Peyer's patch (tissue), 4 donors: ENCODE measurements at regions not wholly inside any gene's neighbourhood (a gene's known extent, or its start where the extent isn't known, plus 50 kb on each side); places are given as distances from the start of the nearest gene placed in this dataset.

Experiments used
- DNase-seq, 3 donors: peaks; one replicate each; pipeline ENCODE4 v3.0.0-alpha.2; 2017 to 2019
- H3K27ac ChIP-seq, 4 donors: fragments of 200-600 bp; sonication (generic); one replicate each; pipeline ENCODE4 v1.5.1; 2016 to 2019
- H3K27me3 ChIP-seq, 2 donors: fragments of 200-600 bp; sonication (generic); one replicate each; pipeline ENCODE4 v1.5.1; 2019
- H3K36me3 ChIP-seq, 3 donors: fragments of 200-600 bp; sonication (generic); one replicate each; pipeline ENCODE4 v1.5.1; 2016 to 2019
- H3K4me1 ChIP-seq, 4 donors: fragments of 200-600 bp; sonication (generic); one replicate each; pipeline ENCODE4 v1.5.1; 2016 to 2019
- H3K4me3 ChIP-seq, 4 donors: fragments of 200-600 bp; sonication (generic); 1 replicate in 3 of 4; 2 replicates in 1 of 4; pipeline ENCODE4 v1.5.1; 2016 to 2019; ENCODE audit warnings: mild to moderate bottlenecking in 1 of 4
- H3K9me3 ChIP-seq, 4 donors: fragments of 200-600 bp; sonication (generic); one replicate each; pipeline ENCODE4 v1.5.1; 2016 to 2019; ENCODE audit warnings: mild to moderate bottlenecking in 1 of 4
- POLR2A ChIP-seq, 2 donors: fragments of 450-650 bp; IDR thresholded peaks; one replicate each; pipeline ENCODE4 v1.5.1; 2017; ENCODE audit warnings: antibody characterized with exemption in 2 of 2, mild to moderate bottlenecking in 2 of 2, moderate library complexity in 2 of 2
- TF ChIP-seq, protein P1 (sequence below), 6 experiments: fragments of 450-650 bp in 4 of 6; fragments of 200-600 bp in 2 of 6; sonication (generic) in 1 of 6; IDR thresholded peaks; one replicate each; pipeline ENCODE4 v1.5.1; 2017 to 2019; ENCODE audit warnings: antibody characterized with exemption in 6 of 6, mild to moderate bottlenecking in 3 of 6, moderate library complexity in 1 of 6

DNA sequence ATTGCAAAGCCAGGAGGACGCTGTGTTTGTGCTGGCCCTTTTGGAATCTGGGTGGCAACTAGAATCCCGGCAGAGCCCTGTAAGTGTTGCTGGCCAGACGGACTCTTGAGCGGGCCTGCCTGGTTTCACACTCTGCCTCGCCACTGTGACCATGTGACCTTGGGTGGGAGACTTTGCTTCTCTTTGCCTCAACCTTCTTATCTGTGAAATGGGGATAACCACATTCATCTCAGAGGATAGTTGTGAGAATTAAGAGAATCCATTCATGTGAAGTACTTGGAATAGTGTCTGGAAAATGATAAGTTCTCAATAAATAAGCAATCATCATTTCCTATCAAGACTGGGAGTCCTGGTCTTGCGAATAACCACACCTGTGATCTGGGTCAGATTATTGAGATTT, 105.6 kb downstream of the LIPG start:
- H3K9me3 ChIP-seq = no peaks in the 10 kb centered on the region
- TF ChIP-seq, protein P1, sequence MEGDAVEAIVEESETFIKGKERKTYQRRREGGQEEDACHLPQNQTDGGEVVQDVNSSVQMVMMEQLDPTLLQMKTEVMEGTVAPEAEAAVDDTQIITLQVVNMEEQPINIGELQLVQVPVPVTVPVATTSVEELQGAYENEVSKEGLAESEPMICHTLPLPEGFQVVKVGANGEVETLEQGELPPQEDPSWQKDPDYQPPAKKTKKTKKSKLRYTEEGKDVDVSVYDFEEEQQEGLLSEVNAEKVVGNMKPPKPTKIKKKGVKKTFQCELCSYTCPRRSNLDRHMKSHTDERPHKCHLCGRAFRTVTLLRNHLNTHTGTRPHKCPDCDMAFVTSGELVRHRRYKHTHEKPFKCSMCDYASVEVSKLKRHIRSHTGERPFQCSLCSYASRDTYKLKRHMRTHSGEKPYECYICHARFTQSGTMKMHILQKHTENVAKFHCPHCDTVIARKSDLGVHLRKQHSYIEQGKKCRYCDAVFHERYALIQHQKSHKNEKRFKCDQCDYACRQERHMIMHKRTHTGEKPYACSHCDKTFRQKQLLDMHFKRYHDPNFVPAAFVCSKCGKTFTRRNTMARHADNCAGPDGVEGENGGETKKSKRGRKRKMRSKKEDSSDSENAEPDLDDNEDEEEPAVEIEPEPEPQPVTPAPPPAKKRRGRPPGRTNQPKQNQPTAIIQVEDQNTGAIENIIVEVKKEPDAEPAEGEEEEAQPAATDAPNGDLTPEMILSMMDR (IDR thresholded peaks at IDR 0.05) = no peak
- no peak for TF ChIP-seq POLR2A (IDR thresholded peaks at IDR 0.05)
- peaks cover 0 to 9% (median 0%) of the 10 kb centered on the region in 4 donors for H3K4me1 ChIP-seq
- H3K4me3 ChIP-seq = no peak overlapping the region
- H3K36me3 ChIP-seq = no peaks in the 10 kb centered on the region
- H3K27me3 ChIP-seq = no peaks in the 10 kb centered on the region
- DNase-seq = no peak
- H3K27ac ChIP-seq = no peak overlapping the region

DNA sequence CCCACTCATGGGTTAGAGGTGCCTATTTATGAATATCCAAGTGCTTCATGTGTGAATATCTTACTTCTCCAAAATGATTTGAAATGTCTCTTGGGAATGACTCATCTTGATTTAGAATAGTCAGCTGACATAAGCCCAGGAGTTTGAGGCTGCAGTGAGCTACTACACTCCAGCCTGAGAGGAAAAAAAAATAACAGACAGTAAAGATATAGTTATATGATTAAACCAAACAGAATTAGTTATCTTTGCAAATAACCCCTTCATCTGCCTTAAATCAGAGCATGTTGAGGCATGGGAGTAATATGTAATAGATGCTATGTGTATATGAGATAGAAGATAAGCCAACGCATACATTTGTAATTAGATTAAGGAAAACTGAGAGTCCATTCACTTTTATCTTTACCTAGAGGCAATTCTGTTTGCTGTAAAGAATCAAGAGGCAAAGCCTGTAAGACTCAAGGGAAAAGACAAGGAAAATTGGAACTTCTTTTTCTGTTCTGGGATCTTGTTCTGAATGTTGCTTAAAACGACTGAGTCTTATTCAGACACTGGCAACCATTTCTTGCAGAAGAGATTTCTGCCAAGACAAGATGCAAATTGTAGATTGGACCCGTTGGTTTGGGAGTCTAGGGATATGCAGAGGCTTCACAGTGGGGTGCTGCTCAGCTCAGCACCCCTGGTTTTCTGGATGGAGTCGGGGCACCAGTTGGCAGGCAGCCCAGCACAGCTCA, 104.4 kb downstream of the LIPG start:
- Histone ChIP-seq H3K27me3 (no peaks in the 10 kb centered on the region), H3K4me3 (no peak overlapping the region), H3K4me1 (peaks cover 0 to 9% (median 0%) of the 10 kb centered on the region in 4 donors), H3K9me3 (no peaks in the 10 kb centered on the region), H3K36me3 (no peaks in the 10 kb centered on the region), H3K27ac (no peak overlapping the region)
- no peak for DNase-seq
- no peak for TF ChIP-seq POLR2A (IDR thresholded peaks at IDR 0.05)
- TF ChIP-seq, protein P1 (IDR thresholded peaks at IDR 0.05) = no peak

DNA sequence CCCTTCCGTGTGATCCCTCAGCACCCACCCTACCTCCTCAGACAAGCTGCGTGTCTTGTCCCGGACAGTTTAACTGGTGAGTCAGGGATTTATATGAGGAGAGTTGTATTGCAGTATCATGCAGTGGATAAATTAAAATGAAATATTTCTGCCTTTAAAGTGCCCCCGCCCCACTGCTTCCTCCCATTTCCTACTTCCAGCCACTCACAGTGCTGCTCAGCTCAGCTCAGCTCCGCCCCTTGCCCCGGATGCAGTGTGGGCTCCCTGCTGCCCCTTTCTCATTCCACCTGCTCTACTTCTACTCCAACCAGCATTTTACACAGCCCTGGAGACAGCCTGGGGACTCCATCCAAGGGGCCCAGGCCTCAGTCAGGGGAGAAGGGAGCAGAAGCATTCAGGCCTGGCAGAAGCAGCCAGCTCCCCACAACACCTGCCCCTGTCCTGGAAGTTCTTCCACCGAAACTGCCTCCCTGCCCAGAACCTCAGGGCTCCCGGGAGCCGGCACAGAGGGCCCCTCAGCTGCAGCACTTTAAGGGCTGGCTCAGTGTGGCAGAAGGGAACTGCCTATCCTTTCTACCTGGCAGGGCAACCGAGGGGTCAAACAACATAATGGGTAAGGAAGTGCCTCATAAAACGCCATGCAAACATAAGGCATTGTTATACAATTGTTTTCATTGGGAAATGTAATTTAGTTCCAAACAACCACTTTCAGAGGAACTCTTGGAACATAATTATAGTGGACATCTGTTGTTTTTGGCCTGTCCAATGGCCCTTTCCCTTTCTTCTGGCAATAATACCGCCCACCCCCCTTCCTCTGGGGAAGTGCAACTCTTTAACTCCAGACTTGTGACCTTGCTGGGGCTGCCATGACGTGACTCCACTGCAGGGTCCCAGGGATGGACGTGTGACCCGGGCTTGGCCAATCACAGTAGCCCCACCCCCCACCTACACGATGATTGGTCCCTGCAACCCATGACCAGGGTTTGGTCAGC, 102.3 kb downstream of the LIPG start:
- no peak for TF ChIP-seq POLR2A (IDR thresholded peaks at IDR 0.05)
- TF ChIP-seq, protein P1 (IDR thresholded peaks at IDR 0.05) = no peak
- Histone ChIP-seq H3K36me3 (no peaks in the 10 kb centered on the region), H3K4me1 (peaks cover 0 to 9% (median 0%) of the 10 kb centered on the region in 4 donors), H3K9me3 (no peaks in the 10 kb centered on the region), H3K4me3 (no peak overlapping the region), H3K27ac (peak overlapping the region in 2 of 4 donors; percentile 1 to 22), H3K27me3 (no peaks in the 10 kb centered on the region)
- no peak for DNase-seq

DNA sequence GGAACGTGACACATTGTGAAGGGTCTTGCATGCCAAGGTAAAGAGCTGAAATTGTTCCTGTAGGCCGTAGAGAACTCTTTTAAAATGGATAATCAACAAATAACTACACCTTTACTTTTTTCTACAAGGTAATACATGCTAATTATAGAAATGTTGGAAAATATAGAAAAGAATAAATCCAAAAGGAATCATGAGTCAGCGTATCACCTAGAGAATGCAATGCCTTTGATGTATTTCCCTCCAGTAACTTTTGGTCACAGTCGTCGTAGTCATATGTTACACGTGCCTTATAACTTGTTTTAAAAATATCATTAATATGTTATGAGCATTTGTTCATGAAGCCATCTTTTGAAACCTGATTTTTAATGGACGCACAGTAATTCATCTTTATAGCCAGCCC, 100.6 kb downstream of the LIPG start:
- no peak for DNase-seq
- no peak for TF ChIP-seq POLR2A (IDR thresholded peaks at IDR 0.05)
- TF ChIP-seq, protein P1 (IDR thresholded peaks at IDR 0.05) = no peak
- Histone ChIP-seq H3K4me1 (peaks cover 0 to 9% (median 0%) of the 10 kb centered on the region in 4 donors), H3K27ac (no peak overlapping the region), H3K27me3 (no peaks in the 10 kb centered on the region), H3K9me3 (no peaks in the 10 kb centered on the region), H3K4me3 (no peak overlapping the region), H3K36me3 (no peaks in the 10 kb centered on the region)

DNA sequence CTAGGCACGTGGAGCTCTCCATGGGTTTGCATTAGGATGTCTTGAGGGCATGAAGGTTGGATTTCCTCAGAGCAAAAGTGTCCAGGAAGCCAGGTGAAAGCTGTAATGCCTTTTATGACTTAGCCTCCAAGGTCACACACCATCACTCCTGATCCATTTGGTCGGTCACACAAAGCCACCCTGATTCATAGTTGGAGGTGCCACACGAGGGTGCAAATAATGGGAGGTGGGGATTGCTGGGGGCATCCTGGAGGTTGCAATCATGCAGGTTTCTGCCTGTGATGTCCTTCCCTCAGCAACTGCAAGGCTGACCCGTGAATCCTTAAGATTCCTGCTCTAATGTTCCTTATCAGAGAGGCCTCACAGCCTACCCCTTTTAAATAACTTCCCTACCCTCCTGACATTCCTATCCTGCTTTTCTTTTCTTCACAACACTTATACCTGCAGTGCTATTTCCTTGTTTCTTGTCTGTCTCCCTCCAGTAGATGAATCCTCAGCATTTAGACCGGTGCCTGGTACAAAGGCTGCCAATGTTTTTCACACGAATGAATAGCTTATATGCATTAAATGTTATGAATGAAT, 97.1 kb downstream of the LIPG start:
- H3K27ac ChIP-seq = no peak overlapping the region
- TF ChIP-seq POLR2A (IDR thresholded peaks at IDR 0.05) = no peak
- TF ChIP-seq, protein P1 (IDR thresholded peaks at IDR 0.05) = no peak
- no peak overlapping the region for H3K4me3 ChIP-seq
- H3K4me1 ChIP-seq = peaks cover 0 to 5% (median 0%) of the 10 kb centered on the region in 4 donors
- H3K9me3 ChIP-seq = no peaks in the 10 kb centered on the region
- no peaks in the 10 kb centered on the region for H3K27me3 ChIP-seq
- H3K36me3 ChIP-seq = no peaks in the 10 kb centered on the region
- DNase-seq = no peak
